OCI-M1 (cell line): ENCODE measurements at regions not wholly inside any gene's neighbourhood (a gene's known extent, or its start where the extent isn't known, plus 50 kb on each side); places are given as distances from the start of the nearest gene placed in this dataset.
A peak's percentile ranks its signal among the peaks of the same experiment; 100 is the strongest.
"Not testable (repeated sequence)": the region's sequence is repeated elsewhere in the genome, so short reads cannot be mapped to it uniquely, and the experiment has no call there.

Experiments
- DNase-seq: peaks from one replicate; lab custom pipeline; 2025; lab: John Stamatoyannopoulos, UW

- no peak for DNase-seq
Observed at GRCh38 chr3:166993015-166993630, 387.0 kb downstream of the ZBBX start.

GRCh38 chr3:166986000-166986399 is 394.1 kb downstream of the ZBBX start:
- DNase-seq, result no peak

GRCh38 chr3:166975796-166976195 is 404.3 kb downstream of the ZBBX start:
- not testable (repeated sequence) for DNase-seq

GRCh38 chr3:166967714-166968113 is 412.4 kb downstream of the ZBBX start:
- DNase-seq, result not testable (repeated sequence)

GRCh38 chr3:166962911-166963310 is 417.2 kb downstream of the ZBBX start:
- DNase-seq, result no peak

DNA sequence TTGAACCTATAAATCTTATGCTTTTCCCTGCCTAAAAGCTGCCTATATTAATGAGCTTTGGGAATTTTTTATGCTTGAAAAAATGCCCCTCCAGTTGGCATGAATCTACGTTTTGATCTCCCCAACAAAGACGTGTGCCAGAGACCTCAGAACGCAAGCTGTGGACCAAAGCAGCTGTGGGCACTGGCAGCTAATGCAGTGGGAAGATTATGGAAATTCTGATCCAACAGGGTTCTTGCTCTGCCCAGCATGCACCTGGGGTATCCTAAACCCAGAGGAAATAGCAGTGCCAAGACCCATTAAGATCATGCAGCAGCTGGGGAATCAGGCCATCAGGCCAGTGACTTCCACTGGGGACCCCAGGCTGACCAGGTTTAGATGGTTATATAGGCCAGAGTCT is 423.0 kb downstream of the ZBBX start:
- no peak for DNase-seq

DNA sequence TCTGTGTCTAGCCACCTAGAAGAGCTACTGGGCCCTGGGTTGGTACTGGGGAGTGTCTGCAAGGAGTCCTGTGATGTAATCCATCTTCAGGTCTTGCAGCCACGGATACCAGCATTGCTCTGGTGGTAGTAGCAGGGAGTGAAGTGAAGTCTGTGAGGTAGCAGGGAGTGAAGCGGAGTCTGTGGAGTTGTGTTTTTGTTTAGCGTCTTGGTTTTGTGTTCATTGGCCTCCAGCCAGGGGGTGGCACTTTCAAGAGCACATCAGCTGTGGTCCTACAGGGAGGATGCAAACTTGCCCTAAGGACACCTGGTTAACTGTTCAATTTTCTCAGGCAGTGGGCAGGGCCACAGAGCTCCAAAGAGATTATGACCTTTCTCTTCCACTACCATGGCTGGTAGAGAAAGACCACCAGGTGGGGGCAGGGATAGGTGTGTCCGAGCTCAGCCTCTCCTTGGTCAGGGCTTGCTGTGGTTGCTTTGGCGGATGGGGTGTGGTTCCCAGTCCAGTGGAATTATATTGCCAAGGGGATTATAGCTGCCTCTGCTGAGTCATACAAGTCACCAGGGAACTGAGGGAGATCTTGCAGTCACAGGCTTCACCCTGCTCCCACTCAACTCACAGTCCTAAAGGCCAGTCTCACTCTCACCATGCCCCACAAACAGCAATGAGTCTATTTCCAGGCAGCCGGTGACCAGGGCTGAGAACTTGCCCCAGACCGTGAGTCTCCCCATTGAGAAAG is 424.7 kb downstream of the ZBBX start:
- no peak for DNase-seq

- DNase-seq, result no peak
Observed at GRCh38 chr3:166934879-166935278, 445.2 kb downstream of the ZBBX start.

- no peak for DNase-seq
Observed at GRCh38 chr3:166917437-166917836, 462.7 kb downstream of the ZBBX start.

GRCh38 chr3:166902374-166902773 is 477.7 kb downstream of the ZBBX start:
- no peak for DNase-seq

- DNase-seq, result no peak
Observed at GRCh38 chr3:166900866-166901577, 479.1 kb downstream of the ZBBX start.

GRCh38 chr3:166897811-166898210 is 482.3 kb downstream of the ZBBX start:
- no peak for DNase-seq

DNA sequence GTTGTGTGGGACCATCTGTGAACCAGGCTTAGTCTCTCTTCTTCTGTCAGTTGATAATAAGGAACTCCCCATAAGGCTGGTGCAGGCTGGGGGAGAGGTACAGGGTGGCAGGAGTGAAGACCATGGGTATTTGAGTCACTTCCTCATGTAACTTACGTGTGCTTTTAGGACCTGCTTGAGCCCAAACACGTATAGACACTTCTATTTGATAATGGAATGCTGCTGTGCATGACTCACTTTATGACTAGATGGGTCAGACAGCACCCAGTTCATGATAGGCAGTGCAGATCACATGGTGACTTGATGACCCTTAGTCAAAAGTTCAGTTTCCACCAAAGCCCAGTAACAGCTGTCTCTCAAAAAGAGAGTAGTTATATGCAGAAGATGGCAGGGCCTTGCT is 490.9 kb downstream of the ZBBX start:
- DNase-seq, result no peak

DNA sequence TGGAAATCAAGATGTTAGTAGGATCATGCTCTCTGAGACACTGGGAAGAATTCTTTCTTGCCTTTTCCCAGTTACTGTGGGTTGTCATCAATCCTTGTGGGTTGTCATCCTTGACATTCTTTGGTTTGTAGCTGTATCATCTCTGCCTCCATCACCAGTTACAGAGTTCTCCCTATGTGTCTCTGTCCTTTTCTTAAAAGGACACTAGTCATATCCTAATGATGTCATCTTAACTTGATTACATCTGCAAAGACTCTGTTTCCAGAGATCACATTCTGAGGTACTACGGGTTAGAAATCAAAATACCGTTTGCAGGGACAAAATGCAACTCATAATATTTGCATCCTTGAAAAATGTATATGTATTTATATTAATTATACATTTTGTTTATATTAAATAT is 500.4 kb downstream of the ZBBX start:
- no peak for DNase-seq

- DNase-seq, result no peak
Observed at GRCh38 chr3:166877971-166878370, 502.1 kb downstream of the ZBBX start.

DNA sequence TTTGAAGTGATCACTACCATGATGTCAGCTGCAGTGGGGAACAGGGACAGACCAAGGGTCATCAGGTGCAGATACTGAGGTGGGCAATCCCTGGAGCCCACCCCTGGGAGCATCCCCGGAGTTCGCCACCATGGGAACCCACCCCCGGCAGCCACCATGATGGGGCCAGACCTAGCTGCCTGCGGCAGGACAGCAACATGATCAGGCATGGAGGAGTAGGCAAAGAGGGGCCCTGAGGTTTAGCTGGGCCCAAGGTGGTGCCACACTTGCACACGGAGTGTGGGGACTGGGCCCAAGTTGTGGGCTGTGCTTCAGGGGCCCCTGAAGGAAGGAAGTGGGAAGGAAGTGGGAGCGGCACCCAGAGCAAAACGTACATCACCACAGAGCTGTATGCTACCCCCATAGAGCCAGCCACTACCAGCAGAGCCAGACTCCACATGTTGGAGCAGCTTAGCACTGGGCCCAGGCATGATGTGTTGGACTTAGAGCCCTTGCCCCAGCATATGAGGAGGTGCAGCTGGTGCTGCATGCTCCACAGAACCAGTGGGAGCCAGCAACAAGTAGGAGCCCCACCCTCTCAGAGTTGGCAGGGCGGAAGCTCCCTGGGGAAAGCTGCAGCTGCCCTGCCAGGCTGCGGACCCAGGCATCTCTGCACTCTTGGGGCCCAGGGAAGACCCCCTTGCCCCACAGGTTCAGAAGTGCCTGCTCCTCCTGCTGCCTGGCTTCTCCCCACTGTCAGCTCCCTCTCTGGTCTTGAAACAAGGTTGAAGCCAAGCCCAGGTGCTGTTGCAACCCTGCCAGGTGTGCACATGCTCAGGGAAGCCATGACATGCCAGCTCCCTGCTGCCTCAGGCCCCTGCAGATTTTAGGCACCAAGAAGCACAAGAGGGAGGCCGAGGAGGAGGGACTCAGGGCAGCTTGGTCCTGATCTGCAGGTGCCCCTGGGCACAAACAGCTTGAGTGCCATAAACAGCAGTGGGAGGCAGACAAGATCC is 515.3 kb downstream of the ZBBX start:
- DNase-seq, result no peak

DNA sequence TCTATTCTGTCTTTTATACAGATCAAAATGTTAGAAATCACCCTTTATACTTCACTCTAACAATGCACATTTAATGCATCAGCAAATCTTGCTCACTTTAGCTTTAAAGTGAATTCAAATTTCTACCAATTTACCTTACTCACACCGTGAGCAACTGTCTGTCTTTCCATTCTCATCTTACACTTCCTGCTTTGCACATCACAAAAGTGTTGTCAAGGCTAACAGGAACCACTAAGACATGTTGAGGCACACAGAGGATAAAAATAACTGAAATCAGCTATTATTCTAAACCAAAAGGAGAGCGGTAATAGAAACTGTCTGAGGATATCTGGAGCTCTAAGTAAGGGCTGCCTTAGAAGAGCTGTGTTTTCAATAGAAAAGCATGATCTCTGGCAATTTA is 519.9 kb downstream of the ZBBX start:
- DNase-seq, result no peak

DNA sequence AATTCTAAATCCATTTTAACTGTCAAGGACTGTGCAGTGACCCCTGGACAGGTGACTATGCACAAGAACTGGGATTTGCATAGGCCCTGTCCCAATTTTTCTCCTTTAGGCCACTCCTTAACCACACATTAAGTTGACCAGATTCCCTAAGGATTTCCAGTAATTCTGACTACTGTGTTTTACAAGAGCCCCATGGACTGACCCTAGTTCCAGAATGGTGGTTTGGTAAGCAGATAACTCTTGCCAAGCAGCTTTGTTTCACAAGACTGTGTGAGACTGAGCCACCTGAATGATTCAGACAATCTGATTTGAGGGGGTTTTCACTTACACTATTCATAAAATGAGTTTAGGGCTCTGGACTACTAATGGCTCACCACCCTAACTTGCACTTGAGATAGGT is 535.8 kb downstream of the ZBBX start:
- DNase-seq, result no peak

DNA sequence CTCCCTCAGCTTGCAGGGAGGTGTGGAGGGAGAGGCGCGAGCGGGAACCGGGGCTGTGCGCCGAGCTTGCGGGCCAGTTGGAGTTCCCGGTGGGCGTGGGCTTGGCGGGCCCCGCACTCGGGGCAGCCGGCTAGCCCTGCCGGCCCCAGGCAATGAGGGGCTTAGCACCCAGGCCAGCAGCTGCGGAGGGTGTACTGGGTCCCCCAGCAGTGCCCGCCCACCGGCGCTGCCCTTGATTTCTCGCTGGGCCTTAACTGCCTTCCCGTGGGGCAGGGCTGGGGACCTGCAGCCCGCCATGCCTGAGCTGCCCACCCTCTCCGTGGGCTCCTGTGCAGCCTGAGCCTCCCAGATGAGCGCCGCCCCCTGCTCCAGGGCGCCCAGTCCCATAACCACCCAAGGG is 537.3 kb downstream of the ZBBX start:
- DNase-seq, result not testable (repeated sequence)

GRCh38 chr3:166837535-166837934 is 542.6 kb downstream of the ZBBX start:
- peak; percentile 33 for DNase-seq

GRCh38 chr3:166836836-166837235 is 543.3 kb downstream of the ZBBX start:
- DNase-seq, result no peak

DNA sequence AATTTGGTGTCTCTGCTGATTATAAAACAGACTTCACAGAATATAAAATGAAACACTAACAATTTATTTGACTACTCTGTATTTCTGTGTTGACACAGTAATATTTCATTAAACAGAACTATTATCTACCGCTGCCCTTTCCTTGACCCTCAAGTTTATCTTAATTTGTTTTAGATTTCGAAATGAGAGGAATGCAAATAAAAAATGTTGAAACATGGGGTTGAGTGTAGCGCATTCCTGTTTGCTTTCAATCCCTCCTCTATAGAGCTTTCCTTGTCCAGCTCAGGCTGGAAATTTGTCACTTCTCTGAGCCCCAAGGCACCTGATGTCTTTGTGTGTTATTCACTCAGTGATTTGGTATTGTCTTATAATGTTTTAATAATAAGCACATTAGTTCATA is 550.2 kb downstream of the ZBBX start:
- DNase-seq, result no peak
